ENCODE measurements at regions not wholly inside any gene's neighbourhood (a gene's known extent, or its start where the extent isn't known, plus 50 kb on each side); places are given as distances from the start of the nearest gene placed in this dataset.

DNA sequence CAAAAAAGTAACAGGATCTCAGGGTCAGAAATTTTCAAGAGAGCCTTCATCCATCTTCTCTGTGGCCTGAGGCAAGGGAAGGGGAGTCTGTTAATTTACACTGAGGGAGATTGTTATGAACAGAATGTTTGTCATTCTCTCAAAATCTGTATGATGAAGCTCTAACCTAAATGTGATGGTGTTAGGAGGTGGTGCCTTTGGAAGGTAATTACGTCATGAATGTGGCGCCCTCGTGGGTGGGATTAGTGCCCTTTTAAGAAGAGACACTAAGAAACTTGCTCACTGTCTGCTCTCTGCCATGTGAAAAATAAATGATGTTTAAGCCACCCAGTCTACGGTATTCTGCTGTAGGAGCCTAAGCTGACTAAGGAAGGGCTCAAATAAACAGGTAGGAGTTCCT lies 521.6 kb downstream of the SNAPC1 start:
- H3K27ac ChIP-seq: no peak overlapping the region
- TF ChIP-seq, protein P1, sequence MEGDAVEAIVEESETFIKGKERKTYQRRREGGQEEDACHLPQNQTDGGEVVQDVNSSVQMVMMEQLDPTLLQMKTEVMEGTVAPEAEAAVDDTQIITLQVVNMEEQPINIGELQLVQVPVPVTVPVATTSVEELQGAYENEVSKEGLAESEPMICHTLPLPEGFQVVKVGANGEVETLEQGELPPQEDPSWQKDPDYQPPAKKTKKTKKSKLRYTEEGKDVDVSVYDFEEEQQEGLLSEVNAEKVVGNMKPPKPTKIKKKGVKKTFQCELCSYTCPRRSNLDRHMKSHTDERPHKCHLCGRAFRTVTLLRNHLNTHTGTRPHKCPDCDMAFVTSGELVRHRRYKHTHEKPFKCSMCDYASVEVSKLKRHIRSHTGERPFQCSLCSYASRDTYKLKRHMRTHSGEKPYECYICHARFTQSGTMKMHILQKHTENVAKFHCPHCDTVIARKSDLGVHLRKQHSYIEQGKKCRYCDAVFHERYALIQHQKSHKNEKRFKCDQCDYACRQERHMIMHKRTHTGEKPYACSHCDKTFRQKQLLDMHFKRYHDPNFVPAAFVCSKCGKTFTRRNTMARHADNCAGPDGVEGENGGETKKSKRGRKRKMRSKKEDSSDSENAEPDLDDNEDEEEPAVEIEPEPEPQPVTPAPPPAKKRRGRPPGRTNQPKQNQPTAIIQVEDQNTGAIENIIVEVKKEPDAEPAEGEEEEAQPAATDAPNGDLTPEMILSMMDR (conservative IDR thresholded peaks at IDR 0.05): no peak

DNA sequence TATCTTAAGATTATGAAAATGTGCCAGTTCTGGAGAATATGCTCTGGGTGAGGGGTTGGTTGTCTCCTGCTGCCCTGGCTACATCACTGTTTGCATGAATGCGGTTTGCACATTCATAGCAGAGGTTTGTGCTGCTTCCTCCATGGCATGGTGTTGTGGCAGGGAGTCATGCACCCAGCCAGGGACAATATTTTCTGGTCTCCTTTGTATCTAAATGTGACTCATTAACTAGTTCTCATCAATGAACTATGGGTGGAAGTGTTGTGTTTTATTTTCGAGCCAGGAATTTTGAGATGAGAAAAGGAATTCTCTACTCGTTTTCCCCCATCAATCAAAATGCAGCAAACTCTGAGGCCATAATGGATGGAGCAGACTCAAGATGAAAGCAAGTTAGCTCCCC lies 527.3 kb downstream of the SNAPC1 start:
- TF ChIP-seq, protein P1 (conservative IDR thresholded peaks at IDR 0.05): no peak
- H3K27ac ChIP-seq: no peak overlapping the region

DNA sequence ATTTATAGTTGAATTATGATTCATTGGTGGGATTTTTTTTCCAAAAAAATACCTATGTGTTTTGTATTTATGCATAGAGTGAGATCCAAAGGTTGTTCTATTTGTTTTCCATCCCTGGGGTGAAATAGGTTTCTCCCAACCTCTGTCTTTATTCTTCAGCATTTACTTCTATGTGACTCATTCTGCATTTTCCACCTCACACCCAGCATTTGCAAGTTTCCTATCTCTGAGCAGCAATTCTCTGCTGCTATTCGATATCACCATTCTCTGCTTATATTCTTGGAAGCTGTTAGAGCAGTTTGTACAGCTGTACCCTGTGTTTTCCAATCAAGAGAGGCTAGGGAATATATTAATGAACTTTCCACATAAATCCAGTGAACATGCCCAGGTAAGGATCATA lies 538.9 kb downstream of the SNAPC1 start:
- H3K27ac ChIP-seq: no peak overlapping the region
- TF ChIP-seq, protein P1 (conservative IDR thresholded peaks at IDR 0.05): no peak

DNA sequence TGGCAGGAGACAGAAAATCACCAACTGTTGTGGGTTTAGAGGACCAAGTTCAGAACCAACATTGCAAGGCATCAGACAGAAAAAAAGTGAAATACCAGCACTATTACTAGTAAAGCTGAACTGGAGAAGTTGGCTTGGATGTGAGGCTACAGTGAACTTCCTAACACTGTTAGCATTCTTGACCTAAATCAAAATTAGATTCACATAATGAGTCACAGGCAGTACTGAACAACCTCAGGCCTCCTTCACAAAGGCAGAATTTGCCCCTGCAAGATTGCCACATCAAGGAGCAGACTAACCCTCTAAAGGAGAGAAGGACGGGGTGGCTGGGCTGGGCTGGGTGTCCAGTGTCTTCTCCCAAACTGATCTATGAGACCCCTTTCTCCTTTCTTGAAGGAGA lies 539.7 kb downstream of the SNAPC1 start:
- TF ChIP-seq, protein P1 (conservative IDR thresholded peaks at IDR 0.05): no peak
- H3K27ac ChIP-seq: no peak overlapping the region

DNA sequence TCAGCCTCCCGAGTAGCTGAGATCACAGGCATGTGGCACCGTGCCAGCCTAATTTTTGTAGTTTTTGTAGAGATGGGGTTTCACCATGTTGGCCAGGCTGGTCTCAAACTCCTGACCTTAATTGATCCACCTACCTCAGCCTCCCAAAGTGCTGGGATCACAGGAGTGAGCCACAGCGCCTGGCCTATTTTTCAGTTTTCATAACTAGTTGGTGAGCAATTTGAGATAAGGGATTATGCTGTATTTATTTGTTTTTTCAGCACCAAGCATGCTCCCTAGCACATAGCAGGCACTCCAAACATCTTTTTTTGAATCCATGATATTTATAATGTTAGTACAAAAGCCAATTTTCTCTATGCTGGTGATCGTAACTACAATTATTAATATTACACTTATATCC lies 541.2 kb downstream of the SNAPC1 start:
- TF ChIP-seq, protein P1 (conservative IDR thresholded peaks at IDR 0.05): no peak
- H3K27ac ChIP-seq: no peak overlapping the region

DNA sequence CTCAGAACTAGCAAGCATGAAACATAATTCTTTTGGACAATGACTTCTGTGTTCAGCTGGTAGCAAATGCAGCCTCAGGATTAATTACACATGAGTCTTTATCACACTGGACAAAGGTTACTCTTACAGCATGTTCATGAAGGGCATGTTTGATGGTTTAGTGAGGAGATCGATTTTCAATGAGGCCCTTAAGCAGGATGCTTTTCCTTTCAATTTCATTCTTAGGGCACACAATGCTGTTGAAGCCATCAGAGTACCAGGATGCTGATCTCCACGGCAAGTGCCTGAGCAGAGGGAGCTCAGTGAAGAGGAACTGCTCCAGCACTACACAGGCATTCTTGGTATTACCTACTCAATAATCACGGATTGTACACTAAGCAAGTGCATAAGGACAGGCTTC lies 542.0 kb downstream of the SNAPC1 start:
- no peak overlapping the region for H3K27ac ChIP-seq
- TF ChIP-seq, protein P1 (conservative IDR thresholded peaks at IDR 0.05): no peak

DNA sequence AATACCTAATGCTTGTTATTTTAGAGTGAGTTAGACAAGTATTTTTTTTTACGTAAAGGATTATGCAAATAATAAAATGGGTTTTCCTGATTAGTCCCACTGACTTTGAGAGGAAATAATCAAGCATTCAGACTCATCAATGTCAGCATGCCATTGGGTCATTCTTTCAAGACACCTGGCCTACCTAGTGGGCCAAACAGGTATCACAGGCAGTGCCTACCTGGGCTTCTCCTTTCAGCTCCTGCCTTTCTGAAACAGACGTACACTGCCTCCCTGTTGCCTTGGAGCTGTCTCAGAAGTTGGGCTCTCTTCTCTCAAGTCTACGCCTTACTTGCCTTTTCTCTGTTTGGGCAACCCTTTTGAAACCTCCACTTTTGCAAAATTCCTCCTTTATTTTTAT lies 545.6 kb downstream of the SNAPC1 start:
- H3K27ac ChIP-seq: no peak overlapping the region
- TF ChIP-seq, protein P1 (conservative IDR thresholded peaks at IDR 0.05): no peak

DNA sequence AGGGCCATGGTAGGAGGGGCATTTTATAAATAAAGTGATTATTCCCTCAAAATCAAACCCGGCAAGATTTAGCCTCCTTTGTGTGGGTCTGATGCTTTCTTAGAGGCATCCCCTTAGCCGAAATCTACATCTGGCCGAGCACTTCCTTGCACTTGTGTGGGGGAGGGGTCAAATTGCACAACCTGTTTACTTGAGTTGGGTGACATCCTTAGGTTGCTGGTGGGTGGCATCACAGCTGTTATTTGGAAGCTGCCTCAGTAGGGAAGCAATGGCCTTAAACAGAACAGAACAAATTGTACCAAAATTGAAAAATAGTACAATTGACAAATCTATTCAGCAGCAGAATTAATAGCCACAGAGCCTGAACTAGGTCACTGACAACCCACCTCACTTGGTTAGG lies 546.1 kb downstream of the SNAPC1 start:
- no peak overlapping the region for H3K27ac ChIP-seq
- TF ChIP-seq, protein P1 (conservative IDR thresholded peaks at IDR 0.05): no peak

Data from VCaP (cell line).